AG08396 (cell line): ENCODE measurements at regions not wholly inside any gene's neighbourhood (a gene's known extent, or its start where the extent isn't known, plus 50 kb on each side); places are given as distances from the start of the nearest gene placed in this dataset.

ENCODE experiments used
- DNase-seq: peaks from one replicate; pipeline ENCODE4 v3.0.0; 2012; ENCODE audit warnings: low spot score, mixed read lengths

- peak; percentile 21 for DNase-seq
Measured at GRCh38 chr19:46546194-46546896, 50.7 kb upstream of the PNMA8B start.

- no peak for DNase-seq
Measured at GRCh38 chr19:46550684-46551083, 50.4 kb upstream of the CALM3 start.

- DNase-seq = no peak
Measured at GRCh38 chr19:46551164-46551563, 50.0 kb upstream of the CALM3 start.
